Caco-2 (cell line): ENCODE measurements at regions not wholly inside any gene's neighbourhood (a gene's known extent, or its start where the extent isn't known, plus 50 kb on each side); places are given as distances from the start of the nearest gene placed in this dataset.
A peak's percentile ranks its signal among the peaks of the same experiment; 100 is the strongest.

Experiments used
- BruUV-seq: library from RNA; stranded (reverse); fragments of 400-500 nt; replicated peaks from 2 replicates; lab custom pipeline; 2021; lab: Mats Ljungman, UMichigan
- CTCF ChIA-PET: fragments of 300-600 bp; sonication (Branson Sonifier 250); formaldehyde crosslinking; loops from one replicate; lab custom pipeline; 2022; ENCODE audit warnings: antibody characterized with exemption; lab: Charles Lee
- POLR2A ChIA-PET: fragments of 300-600 bp; sonication (Branson Sonifier 250); formaldehyde crosslinking; loops from one replicate; lab custom pipeline; 2022; ENCODE audit warnings: antibody characterized with exemption; lab: Charles Lee
- DNase-seq, 2 experiments: peaks; one replicate each; pipeline versions ENCODE4 v3.0.0 to v3.0.0-alpha.2; 2020 to 2022
- H3K27me3 ChIP-seq: replicated peaks from 2 replicates; pipeline ENCODE4 v1.6.0; 2011; ENCODE audit warnings: low read length; ENCODE audit not compliant: control insufficient read depth, insufficient read depth
- H3K36me3 ChIP-seq: 2 replicates; pipeline ENCODE4 v1.5.1; 2011; ENCODE audit warnings: low read length; ENCODE audit not compliant: control insufficient read depth, insufficient read depth
- H3K4me1 ChIP-seq: fragments of 250-450 bp; sonication (Bioruptor Pico); 2 replicates; pipeline ENCODE4 v1.5.1; 2020; ENCODE audit warnings: mild to moderate bottlenecking
- H3K4me3 ChIP-seq: 2 replicates; pipeline ENCODE4 v1.5.1; 2011; ENCODE audit warnings: low read depth, mild to moderate bottlenecking, control low read depth, low read length
- H3K9me3 ChIP-seq: fragments of 250-450 bp; sonication (Bioruptor Pico); 2 replicates; pipeline ENCODE4 v1.5.1; 2020; ENCODE audit warnings: mild to moderate bottlenecking, moderate library complexity
- H3K27ac Mint-ChIP-seq: one replicate; pipeline ENCODE4 v1.8.0; 2022; ENCODE audit warnings: mixed read lengths; ENCODE audit not compliant: unreplicated experiment
- H3K27me3 Mint-ChIP-seq: one replicate; pipeline ENCODE4 v1.8.0; 2022; ENCODE audit warnings: mixed read lengths; ENCODE audit not compliant: insufficient read depth, unreplicated experiment
- H3K36me3 Mint-ChIP-seq: one replicate; pipeline ENCODE4 v1.8.0; 2022; ENCODE audit warnings: mild to moderate bottlenecking, mixed read lengths; ENCODE audit not compliant: insufficient read depth, unreplicated experiment
- H3K4me1 Mint-ChIP-seq: one replicate; pipeline ENCODE4 v1.8.0; 2022; ENCODE audit warnings: low read depth, mixed read lengths; ENCODE audit not compliant: unreplicated experiment
- H3K4me3 Mint-ChIP-seq: one replicate; pipeline ENCODE4 v1.8.0; 2022; ENCODE audit warnings: mild to moderate bottlenecking, moderate library complexity, mixed read lengths; ENCODE audit not compliant: unreplicated experiment
- H3K9me3 Mint-ChIP-seq: one replicate; pipeline ENCODE4 v1.8.0; 2022; ENCODE audit warnings: mixed read lengths; ENCODE audit not compliant: unreplicated experiment
- intact Hi-C: fragments of 100-400 bp; cut with micrococcal nuclease; formaldehyde crosslinking; loops from one replicate; pipeline ENCODE4 v1.10.0; 2022; ENCODE audit not compliant: unreplicated experiment
- TF ChIP-seq, protein P1 (sequence below), 2 experiments: fragments of 200-600 bp in 1 of 2; IDR thresholded peaks; 1 replicate in 1 of 2; 2 replicates in 1 of 2; pipeline versions ENCODE4 v1.5.1 to v1.8.0; 2011 to 2022; ENCODE audit warnings: antibody characterized with exemption in 1 of 2, control low read depth in 1 of 2, inconsistent platforms in 1 of 2, low read depth in 1 of 2, low read length in 1 of 2, mild to moderate bottlenecking in 1 of 2, moderate library complexity in 1 of 2; ENCODE audit not compliant: insufficient read depth in 1 of 2, severe bottlenecking in 1 of 2, unreplicated experiment in 1 of 2

DNA sequence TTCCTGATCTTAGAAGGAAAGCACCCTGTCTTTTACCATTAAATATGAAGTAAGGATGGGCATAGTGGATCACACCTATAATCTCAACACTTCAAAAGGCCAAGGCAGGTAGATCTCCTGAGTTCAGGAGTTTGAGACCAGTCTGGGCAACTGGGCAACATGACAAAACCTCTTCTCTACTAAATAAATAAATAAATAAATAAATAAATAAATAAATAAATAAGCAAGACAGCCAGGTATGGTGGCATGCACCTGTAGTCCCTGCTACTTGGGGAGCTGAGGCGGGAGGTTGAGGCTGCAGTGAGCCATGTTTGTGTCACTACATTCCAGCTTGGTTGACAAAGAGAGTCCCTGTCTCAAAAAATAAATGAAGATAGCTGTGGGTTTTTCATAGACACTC, 313.1 kb downstream of the RPS24 start:
- H3K4me1 Mint-ChIP-seq, result no peaks in the 10 kb centered on the region
- Histone ChIP-seq H3K27me3 (peaks cover 2% of the 10 kb centered on the region), H3K36me3 (no peaks in the 10 kb centered on the region), H3K4me1 (no peaks in the 10 kb centered on the region), H3K4me3 (no peak overlapping the region), H3K9me3 (peaks cover 6% of the 10 kb centered on the region; the same call in 1 of the 2 replicates)
- no peak overlapping the region for H3K27ac Mint-ChIP-seq
- H3K4me3 Mint-ChIP-seq, result no peak overlapping the region
- ChIA-PET POLR2A (no interaction called here), CTCF (no interaction called here)
- H3K9me3 Mint-ChIP-seq, result peaks cover 12% of the 10 kb centered on the region
- H3K36me3 Mint-ChIP-seq, result no peaks in the 10 kb centered on the region
- peaks cover 10% of the 10 kb centered on the region for H3K27me3 Mint-ChIP-seq
- BruUV-seq, result no TSS peak
- TF ChIP-seq, protein P1, sequence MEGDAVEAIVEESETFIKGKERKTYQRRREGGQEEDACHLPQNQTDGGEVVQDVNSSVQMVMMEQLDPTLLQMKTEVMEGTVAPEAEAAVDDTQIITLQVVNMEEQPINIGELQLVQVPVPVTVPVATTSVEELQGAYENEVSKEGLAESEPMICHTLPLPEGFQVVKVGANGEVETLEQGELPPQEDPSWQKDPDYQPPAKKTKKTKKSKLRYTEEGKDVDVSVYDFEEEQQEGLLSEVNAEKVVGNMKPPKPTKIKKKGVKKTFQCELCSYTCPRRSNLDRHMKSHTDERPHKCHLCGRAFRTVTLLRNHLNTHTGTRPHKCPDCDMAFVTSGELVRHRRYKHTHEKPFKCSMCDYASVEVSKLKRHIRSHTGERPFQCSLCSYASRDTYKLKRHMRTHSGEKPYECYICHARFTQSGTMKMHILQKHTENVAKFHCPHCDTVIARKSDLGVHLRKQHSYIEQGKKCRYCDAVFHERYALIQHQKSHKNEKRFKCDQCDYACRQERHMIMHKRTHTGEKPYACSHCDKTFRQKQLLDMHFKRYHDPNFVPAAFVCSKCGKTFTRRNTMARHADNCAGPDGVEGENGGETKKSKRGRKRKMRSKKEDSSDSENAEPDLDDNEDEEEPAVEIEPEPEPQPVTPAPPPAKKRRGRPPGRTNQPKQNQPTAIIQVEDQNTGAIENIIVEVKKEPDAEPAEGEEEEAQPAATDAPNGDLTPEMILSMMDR (IDR thresholded peaks at IDR 0.05; ENCODE audit: insufficient read depth in 1 of 2, low read depth in 1 of 2, low read length in 1 of 2, severe bottlenecking in 1 of 2, unreplicated experiment in 1 of 2), result no peak
- intact Hi-C loops, result no loop called here
- DNase-seq, result no peak

DNA sequence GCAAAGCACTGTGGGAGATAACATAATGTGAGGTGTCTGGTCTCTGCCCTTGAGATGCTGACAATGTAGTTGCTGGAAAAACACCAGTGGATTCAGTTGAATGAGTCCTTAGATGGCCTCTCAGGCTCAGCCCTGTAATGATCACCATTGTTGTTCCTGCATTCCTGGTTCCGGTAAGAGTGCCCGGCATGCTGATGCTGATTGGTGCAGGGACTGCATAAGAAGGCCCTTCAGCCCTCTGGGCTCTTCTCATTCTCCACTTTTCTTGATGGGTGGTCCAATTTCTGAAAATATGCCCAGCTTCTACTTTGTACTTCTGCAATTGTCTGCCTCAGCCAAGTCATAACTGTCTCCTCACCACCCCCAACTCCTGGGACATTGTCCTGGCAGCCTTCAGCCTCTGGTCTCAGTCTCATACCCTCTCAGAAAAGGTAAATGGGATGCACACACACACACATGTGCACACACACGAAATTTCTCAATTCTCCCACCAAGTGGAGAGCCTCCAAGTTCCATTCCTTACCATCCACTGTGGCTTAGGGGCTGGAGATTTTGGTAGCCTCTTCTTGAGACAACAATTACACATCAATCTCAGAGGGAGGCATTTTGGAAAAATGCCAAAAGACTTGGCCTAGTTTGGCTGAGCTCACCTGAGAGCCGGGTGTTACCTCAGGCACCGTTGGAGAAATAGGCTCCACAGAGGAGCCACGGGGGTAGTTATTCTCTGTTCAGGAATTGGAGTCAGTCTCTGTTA, 314.9 kb downstream of the RPS24 start:
- Histone ChIP-seq H3K36me3 (no peaks in the 10 kb centered on the region), H3K4me3 (no peak overlapping the region), H3K4me1 (no peaks in the 10 kb centered on the region), H3K9me3 (peaks cover 6% of the 10 kb centered on the region; the same call in 1 of the 2 replicates), H3K27me3 (peaks cover 2% of the 10 kb centered on the region)
- H3K4me3 Mint-ChIP-seq, result no peak overlapping the region
- intact Hi-C loops, result no loop called here
- no peaks in the 10 kb centered on the region for H3K4me1 Mint-ChIP-seq
- H3K27ac Mint-ChIP-seq, result no peak overlapping the region
- peaks cover 10% of the 10 kb centered on the region for H3K27me3 Mint-ChIP-seq
- TF ChIP-seq, protein P1 (IDR thresholded peaks at IDR 0.05; ENCODE audit: insufficient read depth in 1 of 2, low read depth in 1 of 2, low read length in 1 of 2, severe bottlenecking in 1 of 2, unreplicated experiment in 1 of 2), result no peak
- no peaks in the 10 kb centered on the region for H3K36me3 Mint-ChIP-seq
- peak in 1 of 2 experiments; percentile 2 for DNase-seq
- ChIA-PET POLR2A (no interaction called here), CTCF (no interaction called here)
- BruUV-seq, result no TSS peak
- peaks cover 12% of the 10 kb centered on the region for H3K9me3 Mint-ChIP-seq

DNA sequence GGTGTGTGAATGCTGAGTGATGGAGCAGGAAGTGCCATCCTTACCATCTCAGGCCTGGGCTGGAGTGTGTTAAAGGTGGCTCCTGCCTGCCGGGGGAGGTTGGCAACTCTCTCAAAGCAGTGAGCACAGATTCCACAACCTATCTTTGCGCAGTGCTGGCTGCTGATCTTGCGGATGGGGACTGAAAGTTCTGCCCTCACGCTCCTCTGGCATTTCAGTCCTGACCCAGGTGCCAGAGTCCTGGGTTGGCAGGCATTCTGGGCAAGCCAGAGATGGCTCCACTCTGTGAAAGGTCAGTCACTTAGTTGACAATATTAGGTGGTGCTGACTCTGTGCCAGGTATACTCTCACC, 315.5 kb downstream of the RPS24 start:
- Histone ChIP-seq H3K9me3 (peaks cover 6% of the 10 kb centered on the region; the same call in 1 of the 2 replicates), H3K27me3 (peaks cover 2% of the 10 kb centered on the region), H3K36me3 (no peaks in the 10 kb centered on the region), H3K4me1 (no peaks in the 10 kb centered on the region), H3K4me3 (no peak overlapping the region)
- Mint-ChIP-seq H3K27me3 (peaks cover 10% of the 10 kb centered on the region), H3K27ac (no peak overlapping the region), H3K9me3 (peaks cover 12% of the 10 kb centered on the region), H3K4me1 (no peaks in the 10 kb centered on the region), H3K36me3 (no peaks in the 10 kb centered on the region), H3K4me3 (no peak overlapping the region)
- no TSS peak for BruUV-seq
- POLR2A ChIA-PET, result no interaction called here
- intact Hi-C loops, result no loop called here
- TF ChIP-seq, protein P1 (IDR thresholded peaks at IDR 0.05; ENCODE audit: insufficient read depth in 1 of 2, low read depth in 1 of 2, low read length in 1 of 2, severe bottlenecking in 1 of 2, unreplicated experiment in 1 of 2), result no peak
- DNase-seq, result peak in 1 of 2 experiments; percentile 3
- CTCF ChIA-PET, result no interaction called here
